ENCODE measurements at regions not wholly inside any gene's neighbourhood (a gene's known extent, or its start where the extent isn't known, plus 50 kb on each side); places are given as distances from the start of the nearest gene placed in this dataset.

GRCh38 chr2:126270587-126270986 lies 385.4 kb upstream of the GYPC start:
- Histone ChIP-seq H4K20me1 (ENCODE audit: insufficient read depth, low read length) (no peaks in the 10 kb centered on the region), H3K79me2 (ENCODE audit: insufficient read depth, low read length) (no peaks in the 10 kb centered on the region), H3K27ac (ENCODE audit: extremely low read length, insufficient read depth, low read length) (no peak overlapping the region), H3K27me3 (ENCODE audit: control insufficient read depth in 1 of 2, insufficient read depth in 2 of 2, low read length in 2 of 2) (no peaks in the 10 kb centered on the region), H3K4me1 (ENCODE audit: insufficient read depth, low read length) (no peaks in the 10 kb centered on the region), H3K4me3 (replicated peaks in 1 of 3; ENCODE audit: insufficient read depth in 1 of 3, low read depth in 2 of 3, low read length in 3 of 3) (no peak overlapping the region), H3K9ac (ENCODE audit: insufficient read depth, low read depth, low read length) (no peak overlapping the region), H3K4me2 (ENCODE audit: low read depth, low read length) (no peak overlapping the region), H2AFZ (ENCODE audit: low read length) (no peak overlapping the region), H3K36me3 (replicated peaks in 1 of 2; ENCODE audit: control insufficient read depth in 1 of 2, insufficient read depth in 2 of 2, low read length in 2 of 2) (no peaks in the 10 kb centered on the region), H3K9me3 (ENCODE audit: low read length) (no peaks in the 10 kb centered on the region)
- intact Hi-C loops (cut with micrococcal nuclease; ENCODE audit: unreplicated experiment), result no loop called here
- DNase-seq (ENCODE audit: low spot score), result no peak
- ATAC-seq, result no peak
- ChIA-PET CTCF (ENCODE audit: low intra/inter-chr PET ratio, low total read pairs) (no interaction called here), POLR2A (no interaction called here)
- peak; percentile 8 to 65; a peak in 2 of 4 replicates for TF ChIP-seq MAFK (conservative IDR thresholded peaks at IDR 0.05 in 1 of 2, IDR thresholded peaks at IDR 0.05 in 1 of 2; ENCODE audit: low read length in 2 of 2)
- peak; percentile 61; the same call in 1 of the 2 replicates for TF ChIP-seq MAFF (IDR thresholded peaks at IDR 0.05; ENCODE audit: low read depth, low read length)
- TF ChIP-seq NFYC (CRISPR knock-in tag; IDR thresholded peaks at IDR 0.05), result no peak
- FAIRE-seq, result no peak
- WGBS (ENCODE audit: low lambda C conversion rate), result 0% methylated on average over 2 of the region's 2 CpGs
- in situ Hi-C loops (cut with HindIII; ENCODE audit: extremely low pct_ligation_motif_present, low pct_unique_long_range_greater_than_20kb), result no loop called here
- no TSS peak for BruUV-seq (replicated peaks)

- no TSS peak for BruUV-seq (replicated peaks)
- DNase-seq (ENCODE audit: low spot score) (no peak), FAIRE-seq (no peak), ATAC-seq (no peak)
- no peak overlapping the region for H2AFZ ChIP-seq (ENCODE audit: low read length)
- no peaks in the 10 kb centered on the region for H3K79me2 ChIP-seq (ENCODE audit: insufficient read depth, low read length)
- no peaks in the 10 kb centered on the region for H3K36me3 ChIP-seq (replicated peaks in 1 of 2; ENCODE audit: control insufficient read depth in 1 of 2, insufficient read depth in 2 of 2, low read length in 2 of 2)
- no peak overlapping the region for H3K27ac ChIP-seq (ENCODE audit: extremely low read length, insufficient read depth, low read length)
- H4K20me1 ChIP-seq (ENCODE audit: insufficient read depth, low read length), result no peaks in the 10 kb centered on the region
- H3K4me3 ChIP-seq (replicated peaks in 1 of 3; ENCODE audit: insufficient read depth in 1 of 3, low read depth in 2 of 3, low read length in 3 of 3), result no peak overlapping the region
- POLR2A ChIA-PET, result no interaction called here
- WGBS (ENCODE audit: low lambda C conversion rate), result 12% methylated on average over 3 of the region's 3 CpGs
- H3K4me2 ChIP-seq (ENCODE audit: low read depth, low read length), result no peak overlapping the region
- no peaks in the 10 kb centered on the region for H3K4me1 ChIP-seq (ENCODE audit: insufficient read depth, low read length)
- H3K9me3 ChIP-seq (ENCODE audit: low read length), result no peaks in the 10 kb centered on the region
- CTCF ChIA-PET (ENCODE audit: low intra/inter-chr PET ratio, low total read pairs), result no interaction called here
- H3K27me3 ChIP-seq (ENCODE audit: control insufficient read depth in 1 of 2, insufficient read depth in 2 of 2, low read length in 2 of 2), result no peaks in the 10 kb centered on the region
- in situ Hi-C loops (cut with HindIII; ENCODE audit: extremely low pct_ligation_motif_present, low pct_unique_long_range_greater_than_20kb), result no loop called here
- no peak overlapping the region for H3K9ac ChIP-seq (ENCODE audit: insufficient read depth, low read depth, low read length)
- intact Hi-C loops (cut with micrococcal nuclease; ENCODE audit: unreplicated experiment), result no loop called here
- no peak for TF ChIP-seq GMEB2 (CRISPR knock-in tag; IDR thresholded peaks at IDR 0.05; ENCODE audit: low read depth)
- TF ChIP-seq THRA (CRISPR knock-in tag; IDR thresholded peaks at IDR 0.05; ENCODE audit: borderline replicate concordance), result no peak
- TF ChIP-seq RBFOX2 (IDR thresholded peaks at IDR 0.05; ENCODE audit: low read depth, low read length), result no peak
- TF ChIP-seq GPN1 (CRISPR knock-in tag; IDR thresholded peaks at IDR 0.05; ENCODE audit: borderline replicate concordance), result no peak
- TF ChIP-seq PBX3 (CRISPR knock-in tag; IDR thresholded peaks at IDR 0.05; ENCODE audit: borderline replicate concordance), result no peak
- TF ChIP-seq ZNF570 (CRISPR knock-in tag; IDR thresholded peaks at IDR 0.05; ENCODE audit: borderline replicate concordance), result no peak
- no peak for TF ChIP-seq MTA1 (CRISPR knock-in tag; IDR thresholded peaks at IDR 0.05; ENCODE audit: borderline replicate concordance)
- TF ChIP-seq CBX2 (IDR thresholded peaks at IDR 0.05; ENCODE audit: low read depth, low read length), result no peak
- TF ChIP-seq CBX2 (CRISPR knock-in tag; IDR thresholded peaks at IDR 0.05; ENCODE audit: low read depth), result no peak
- TF ChIP-seq SRF (IDR thresholded peaks at IDR 0.05; ENCODE audit: low read depth, low read length), result no peak
- TF ChIP-seq NKX3-1 (CRISPR knock-in tag; IDR thresholded peaks at IDR 0.05), result no peak
- TF ChIP-seq TBX3 (IDR thresholded peaks at IDR 0.05; ENCODE audit: borderline replicate concordance), result no peak
- TF ChIP-seq ZNF781 (CRISPR knock-in tag; IDR thresholded peaks at IDR 0.05; ENCODE audit: borderline replicate concordance, not compliant biosample characterization), result no peak
- TF ChIP-seq ZNF766 (CRISPR knock-in tag; IDR thresholded peaks at IDR 0.05; ENCODE audit: borderline replicate concordance), result no peak
Measured at GRCh38 chr2:126272401-126272800, 383.6 kb upstream of the GYPC start.

All from HepG2 (cell line).